ENCODE measurements at regions not wholly inside any gene's neighbourhood (a gene's known extent, or its start where the extent isn't known, plus 50 kb on each side); places are given as distances from the start of the nearest gene placed in this dataset.

DNA sequence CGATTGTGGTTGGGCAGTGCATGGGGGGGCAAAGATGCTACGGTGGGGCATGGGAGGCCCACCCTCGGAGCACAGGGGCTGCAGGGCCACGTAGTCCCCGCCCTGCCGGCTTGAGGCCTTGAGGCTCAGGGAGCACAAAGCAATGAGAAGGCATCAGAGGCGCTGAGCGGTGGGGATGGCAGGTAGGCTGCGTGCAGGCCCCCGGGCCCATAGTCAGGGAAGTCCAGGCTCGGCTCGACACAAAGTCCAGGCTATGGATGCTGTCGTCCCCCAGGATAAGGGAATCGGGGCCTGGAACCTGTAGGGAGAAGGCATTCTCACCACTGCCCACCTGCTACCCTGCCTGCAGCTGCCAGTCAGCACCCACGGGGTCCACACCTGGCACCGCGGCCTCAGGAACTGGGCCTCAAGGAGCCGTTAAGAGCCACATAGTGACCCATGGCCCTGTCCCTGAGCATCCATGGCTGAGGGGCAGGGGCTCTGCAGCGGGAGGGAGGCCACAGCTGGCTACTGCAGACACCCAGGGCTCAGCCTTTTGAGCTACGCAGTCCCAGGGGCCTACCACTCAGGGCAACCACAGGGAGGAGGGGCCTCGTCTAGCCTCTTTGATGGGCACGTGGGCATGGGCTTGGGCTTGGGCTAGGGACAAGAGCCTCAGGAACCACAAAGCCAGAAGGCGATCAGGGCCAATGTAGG is 179.7 kb downstream of the IGLL1 start:
- TF ChIP-seq TCF7L2 (IDR thresholded peaks at IDR 0.05; ENCODE audit: borderline replicate concordance, extremely low read depth, insufficient read depth, insufficient read length), result no peak
- no peak for TF ChIP-seq POLR2AphosphoS5 (IDR thresholded peaks at IDR 0.05; ENCODE audit: low read depth, low read length)
- TF ChIP-seq, protein P1, sequence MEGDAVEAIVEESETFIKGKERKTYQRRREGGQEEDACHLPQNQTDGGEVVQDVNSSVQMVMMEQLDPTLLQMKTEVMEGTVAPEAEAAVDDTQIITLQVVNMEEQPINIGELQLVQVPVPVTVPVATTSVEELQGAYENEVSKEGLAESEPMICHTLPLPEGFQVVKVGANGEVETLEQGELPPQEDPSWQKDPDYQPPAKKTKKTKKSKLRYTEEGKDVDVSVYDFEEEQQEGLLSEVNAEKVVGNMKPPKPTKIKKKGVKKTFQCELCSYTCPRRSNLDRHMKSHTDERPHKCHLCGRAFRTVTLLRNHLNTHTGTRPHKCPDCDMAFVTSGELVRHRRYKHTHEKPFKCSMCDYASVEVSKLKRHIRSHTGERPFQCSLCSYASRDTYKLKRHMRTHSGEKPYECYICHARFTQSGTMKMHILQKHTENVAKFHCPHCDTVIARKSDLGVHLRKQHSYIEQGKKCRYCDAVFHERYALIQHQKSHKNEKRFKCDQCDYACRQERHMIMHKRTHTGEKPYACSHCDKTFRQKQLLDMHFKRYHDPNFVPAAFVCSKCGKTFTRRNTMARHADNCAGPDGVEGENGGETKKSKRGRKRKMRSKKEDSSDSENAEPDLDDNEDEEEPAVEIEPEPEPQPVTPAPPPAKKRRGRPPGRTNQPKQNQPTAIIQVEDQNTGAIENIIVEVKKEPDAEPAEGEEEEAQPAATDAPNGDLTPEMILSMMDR (IDR thresholded peaks at IDR 0.05 in 2 of 3, conservative IDR thresholded peaks at IDR 0.05 in 1 of 3; ENCODE audit: borderline replicate concordance in 1 of 3, insufficient read depth in 1 of 3, low read depth in 2 of 3, low read length in 2 of 3), result no peak
- TF ChIP-seq SP1 (IDR thresholded peaks at IDR 0.05; ENCODE audit: low read depth), result no peak
- TF ChIP-seq, protein P2, sequence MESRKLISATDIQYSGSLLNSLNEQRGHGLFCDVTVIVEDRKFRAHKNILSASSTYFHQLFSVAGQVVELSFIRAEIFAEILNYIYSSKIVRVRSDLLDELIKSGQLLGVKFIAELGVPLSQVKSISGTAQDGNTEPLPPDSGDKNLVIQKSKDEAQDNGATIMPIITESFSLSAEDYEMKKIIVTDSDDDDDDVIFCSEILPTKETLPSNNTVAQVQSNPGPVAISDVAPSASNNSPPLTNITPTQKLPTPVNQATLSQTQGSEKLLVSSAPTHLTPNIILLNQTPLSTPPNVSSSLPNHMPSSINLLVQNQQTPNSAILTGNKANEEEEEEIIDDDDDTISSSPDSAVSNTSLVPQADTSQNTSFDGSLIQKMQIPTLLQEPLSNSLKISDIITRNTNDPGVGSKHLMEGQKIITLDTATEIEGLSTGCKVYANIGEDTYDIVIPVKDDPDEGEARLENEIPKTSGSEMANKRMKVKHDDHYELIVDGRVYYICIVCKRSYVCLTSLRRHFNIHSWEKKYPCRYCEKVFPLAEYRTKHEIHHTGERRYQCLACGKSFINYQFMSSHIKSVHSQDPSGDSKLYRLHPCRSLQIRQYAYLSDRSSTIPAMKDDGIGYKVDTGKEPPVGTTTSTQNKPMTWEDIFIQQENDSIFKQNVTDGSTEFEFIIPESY (IDR thresholded peaks at IDR 0.05; ENCODE audit: extremely low read depth, insufficient replicate concordance, low read length), result no peak
- TF ChIP-seq, protein P3, sequence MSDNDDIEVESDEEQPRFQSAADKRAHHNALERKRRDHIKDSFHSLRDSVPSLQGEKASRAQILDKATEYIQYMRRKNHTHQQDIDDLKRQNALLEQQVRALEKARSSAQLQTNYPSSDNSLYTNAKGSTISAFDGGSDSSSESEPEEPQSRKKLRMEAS (IDR thresholded peaks at IDR 0.05), result no peak
- TF ChIP-seq CEBPB (IDR thresholded peaks at IDR 0.05; ENCODE audit: low read depth), result no peak
- TF ChIP-seq, protein P4, sequence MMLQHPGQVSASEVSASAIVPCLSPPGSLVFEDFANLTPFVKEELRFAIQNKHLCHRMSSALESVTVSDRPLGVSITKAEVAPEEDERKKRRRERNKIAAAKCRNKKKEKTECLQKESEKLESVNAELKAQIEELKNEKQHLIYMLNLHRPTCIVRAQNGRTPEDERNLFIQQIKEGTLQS (IDR thresholded peaks at IDR 0.05), result no peak
- TF ChIP-seq JUND (IDR thresholded peaks at IDR 0.05), result no peak
- TF ChIP-seq ZFX (IDR thresholded peaks at IDR 0.05), result no peak
- no peak for TF ChIP-seq EZH2 (IDR thresholded peaks at IDR 0.05)
- TF ChIP-seq RAD21 (IDR thresholded peaks at IDR 0.05; ENCODE audit: low read depth), result no peak
- TF ChIP-seq, protein P5, sequence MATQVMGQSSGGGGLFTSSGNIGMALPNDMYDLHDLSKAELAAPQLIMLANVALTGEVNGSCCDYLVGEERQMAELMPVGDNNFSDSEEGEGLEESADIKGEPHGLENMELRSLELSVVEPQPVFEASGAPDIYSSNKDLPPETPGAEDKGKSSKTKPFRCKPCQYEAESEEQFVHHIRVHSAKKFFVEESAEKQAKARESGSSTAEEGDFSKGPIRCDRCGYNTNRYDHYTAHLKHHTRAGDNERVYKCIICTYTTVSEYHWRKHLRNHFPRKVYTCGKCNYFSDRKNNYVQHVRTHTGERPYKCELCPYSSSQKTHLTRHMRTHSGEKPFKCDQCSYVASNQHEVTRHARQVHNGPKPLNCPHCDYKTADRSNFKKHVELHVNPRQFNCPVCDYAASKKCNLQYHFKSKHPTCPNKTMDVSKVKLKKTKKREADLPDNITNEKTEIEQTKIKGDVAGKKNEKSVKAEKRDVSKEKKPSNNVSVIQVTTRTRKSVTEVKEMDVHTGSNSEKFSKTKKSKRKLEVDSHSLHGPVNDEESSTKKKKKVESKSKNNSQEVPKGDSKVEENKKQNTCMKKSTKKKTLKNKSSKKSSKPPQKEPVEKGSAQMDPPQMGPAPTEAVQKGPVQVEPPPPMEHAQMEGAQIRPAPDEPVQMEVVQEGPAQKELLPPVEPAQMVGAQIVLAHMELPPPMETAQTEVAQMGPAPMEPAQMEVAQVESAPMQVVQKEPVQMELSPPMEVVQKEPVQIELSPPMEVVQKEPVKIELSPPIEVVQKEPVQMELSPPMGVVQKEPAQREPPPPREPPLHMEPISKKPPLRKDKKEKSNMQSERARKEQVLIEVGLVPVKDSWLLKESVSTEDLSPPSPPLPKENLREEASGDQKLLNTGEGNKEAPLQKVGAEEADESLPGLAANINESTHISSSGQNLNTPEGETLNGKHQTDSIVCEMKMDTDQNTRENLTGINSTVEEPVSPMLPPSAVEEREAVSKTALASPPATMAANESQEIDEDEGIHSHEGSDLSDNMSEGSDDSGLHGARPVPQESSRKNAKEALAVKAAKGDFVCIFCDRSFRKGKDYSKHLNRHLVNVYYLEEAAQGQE (IDR thresholded peaks at IDR 0.05; ENCODE audit: low read depth), result no peak
